HG02678 (cell line): ENCODE measurements at regions not wholly inside any gene's neighbourhood (a gene's known extent, or its start where the extent isn't known, plus 50 kb on each side); places are given as distances from the start of the nearest gene placed in this dataset.
"Not testable (repeated sequence)": the region's sequence is repeated elsewhere in the genome, so short reads cannot be mapped to it uniquely, and the experiment has no call there.

ENCODE experiments used
- ATAC-seq: cut with Tn5 transposase; IDR thresholded peaks from one replicate; pipeline ENCODE4 v1.9.1; 2021; ENCODE audit warnings: mild to moderate bottlenecking, moderate library complexity; ENCODE audit not compliant: unreplicated experiment

DNA sequence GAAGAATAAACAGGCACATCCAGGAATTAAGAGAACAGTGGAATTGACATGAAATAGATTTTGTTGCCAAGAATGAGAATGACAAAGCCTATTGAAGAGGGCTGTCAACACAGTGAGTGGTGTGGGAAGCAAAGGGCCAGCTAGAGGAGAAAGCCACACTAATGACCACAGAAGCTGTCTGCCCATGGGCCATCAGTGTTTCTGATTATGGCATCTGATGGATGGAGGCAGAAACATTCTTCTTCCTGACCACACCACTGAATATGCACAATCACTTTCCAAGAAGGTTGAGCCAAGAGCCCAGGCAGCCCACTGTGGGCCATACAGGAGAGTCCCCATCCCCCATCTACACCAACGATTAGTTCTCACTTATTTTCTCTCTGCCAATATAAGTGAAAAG is 146.0 kb upstream of the SH3BP4 start:
- no peak for ATAC-seq

DNA sequence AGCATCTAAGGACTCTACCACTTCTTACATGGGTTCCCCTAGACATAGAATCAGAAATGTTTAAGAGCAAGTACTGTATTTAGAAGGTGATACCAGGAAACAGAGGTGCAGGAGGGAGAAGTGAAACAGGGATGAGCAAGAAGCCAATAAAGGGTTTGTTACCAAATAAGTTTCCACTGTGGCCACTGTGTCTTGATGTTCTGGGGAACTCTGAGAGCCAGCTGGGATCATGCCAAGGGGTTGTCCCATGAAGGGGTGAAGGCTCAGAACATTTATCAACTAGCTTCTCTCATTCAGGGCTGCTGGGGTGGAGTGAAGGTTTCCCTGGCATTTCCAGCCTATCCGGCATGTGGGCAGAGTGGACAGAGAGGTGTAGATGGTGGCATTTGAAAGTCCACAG is 147.1 kb upstream of the SH3BP4 start:
- no peak for ATAC-seq

DNA sequence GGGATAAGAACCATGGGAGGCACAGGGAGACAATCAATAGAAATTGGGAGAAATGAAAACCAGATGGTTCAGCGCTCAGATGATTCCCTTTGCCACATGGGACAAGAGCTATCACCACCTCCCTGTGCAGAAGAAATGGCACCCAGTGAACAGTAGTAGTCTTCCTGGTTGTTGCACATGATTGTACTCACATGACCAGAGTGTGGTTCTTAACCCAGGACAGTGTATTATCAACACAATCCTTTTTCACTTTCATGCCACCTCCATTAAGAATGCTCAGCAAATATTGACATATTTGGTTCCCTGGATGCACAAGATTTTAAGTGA is 149.0 kb upstream of the SH3BP4 start:
- no peak for ATAC-seq

DNA sequence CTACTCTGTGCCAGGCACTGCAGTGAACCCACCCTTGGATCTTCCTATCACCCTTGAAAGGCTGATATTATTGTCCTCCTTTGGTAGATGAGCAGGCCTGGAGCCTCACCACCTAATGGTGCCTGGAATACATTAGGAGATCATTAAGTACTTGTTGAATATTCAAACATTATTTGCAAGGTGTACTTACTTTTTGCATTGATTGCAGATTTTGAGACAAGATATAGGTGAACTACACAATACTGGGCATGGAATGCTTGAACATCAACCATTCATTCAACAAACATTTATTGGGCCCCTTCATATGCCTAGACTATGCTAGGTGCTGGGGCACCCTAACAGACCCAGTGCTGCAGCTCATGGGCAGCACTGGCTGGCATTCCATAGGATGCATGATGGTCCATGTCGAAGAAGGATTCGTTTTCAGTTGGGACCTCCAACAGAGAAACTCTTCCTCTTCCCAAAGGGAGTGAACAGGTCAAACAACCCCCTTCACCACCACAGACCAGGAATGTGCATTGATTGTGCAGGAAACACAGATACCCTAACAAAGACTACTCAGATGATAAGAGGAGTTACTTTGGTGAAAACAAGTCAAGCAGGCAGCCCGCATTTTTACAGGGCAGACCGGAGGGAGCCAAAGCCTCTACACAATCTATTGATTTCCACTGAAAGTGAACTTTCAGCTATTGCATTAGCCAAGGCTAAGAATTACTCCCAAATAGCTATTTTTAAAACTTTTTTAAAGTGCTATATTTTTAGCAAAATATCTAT is 149.6 kb upstream of the SH3BP4 start:
- no peak for ATAC-seq

DNA sequence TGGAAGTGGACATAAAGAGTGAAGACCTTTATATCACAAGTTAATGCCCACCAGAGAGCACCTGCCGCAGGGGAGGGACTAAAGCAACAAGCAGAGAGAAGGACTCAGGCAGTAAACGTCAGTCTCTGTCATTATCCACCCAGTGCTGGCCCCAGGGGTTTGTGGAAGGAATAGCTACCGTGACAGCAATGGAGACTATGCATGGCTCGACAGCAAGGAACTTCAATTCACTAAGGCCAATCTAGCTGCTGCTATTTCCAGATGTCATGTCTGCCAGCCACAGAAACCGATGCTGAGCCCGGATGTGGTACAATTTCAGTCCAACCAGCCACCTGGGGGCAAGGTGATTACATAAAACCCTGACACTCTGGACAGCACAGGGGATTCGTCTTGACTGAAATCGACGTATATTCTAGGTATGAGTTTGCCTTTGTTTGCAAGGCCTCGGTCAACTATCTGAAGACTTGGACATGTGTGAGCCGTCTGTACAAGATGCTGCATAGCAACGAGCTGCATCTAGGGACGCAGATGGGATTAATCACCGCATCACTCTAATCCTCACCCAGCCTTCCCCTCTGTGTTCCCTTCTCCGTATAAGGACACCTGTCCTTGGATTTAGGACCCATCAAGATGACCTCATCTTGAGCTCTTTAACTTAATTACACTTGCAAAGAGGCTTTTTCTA is 154.1 kb upstream of the SH3BP4 start:
- ATAC-seq: no peak

DNA sequence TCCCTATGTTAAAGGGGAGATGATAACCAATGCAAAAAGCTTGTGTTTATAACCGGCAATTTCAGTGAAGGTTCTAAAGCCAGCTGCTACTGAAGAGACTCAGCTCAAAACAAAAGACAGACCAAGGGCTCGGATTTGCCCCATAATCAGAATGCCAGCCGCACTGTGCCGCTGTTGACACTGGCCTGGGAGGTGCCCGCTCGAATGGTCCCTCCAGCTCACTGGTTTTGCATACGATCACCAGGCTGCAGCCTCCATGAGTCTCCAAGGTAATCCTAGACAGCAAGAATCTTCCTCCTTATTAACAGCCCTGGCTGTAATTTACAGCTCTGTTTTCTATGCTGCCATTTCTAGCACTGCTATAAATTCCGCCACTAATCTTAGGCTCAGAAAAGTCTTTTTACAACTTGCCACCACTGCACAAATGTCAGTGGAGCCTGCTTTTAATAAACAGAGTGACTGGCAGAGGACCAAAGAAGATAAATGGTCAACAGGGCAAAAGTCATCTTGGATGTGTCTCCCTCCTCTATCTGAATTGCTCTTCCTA is 155.7 kb upstream of the SH3BP4 start:
- no peak for ATAC-seq

DNA sequence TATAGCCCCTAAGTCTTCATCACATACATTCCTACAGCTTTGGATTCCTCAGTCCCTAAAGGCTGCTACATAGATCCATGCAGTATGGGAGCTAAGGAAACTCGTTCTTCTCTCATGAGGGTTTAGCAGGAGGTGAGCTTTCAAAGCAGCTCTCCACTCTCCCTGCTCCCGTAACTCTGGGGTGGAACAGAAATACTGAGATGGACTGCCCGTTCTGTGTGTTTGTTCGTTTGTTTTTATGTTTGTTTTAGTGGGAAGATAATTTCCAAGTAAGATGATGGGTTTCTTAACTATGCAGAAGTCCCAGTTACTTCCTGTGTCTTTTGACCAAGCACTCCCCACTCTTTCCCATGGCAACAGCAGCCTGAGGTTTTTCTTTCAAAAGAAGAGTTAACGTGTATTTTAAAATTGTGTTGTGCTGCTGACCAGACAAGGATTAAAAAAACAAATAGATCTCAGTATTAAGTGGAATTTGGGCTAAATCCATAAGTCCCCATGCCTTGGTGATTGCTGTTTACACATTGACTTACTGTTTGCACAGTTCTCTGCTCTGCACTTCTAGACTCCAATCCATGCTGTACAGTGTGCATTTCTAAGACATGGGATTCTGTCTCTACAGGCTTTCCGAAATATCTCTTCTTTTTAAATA is 156.4 kb upstream of the SH3BP4 start:
- ATAC-seq: no peak

DNA sequence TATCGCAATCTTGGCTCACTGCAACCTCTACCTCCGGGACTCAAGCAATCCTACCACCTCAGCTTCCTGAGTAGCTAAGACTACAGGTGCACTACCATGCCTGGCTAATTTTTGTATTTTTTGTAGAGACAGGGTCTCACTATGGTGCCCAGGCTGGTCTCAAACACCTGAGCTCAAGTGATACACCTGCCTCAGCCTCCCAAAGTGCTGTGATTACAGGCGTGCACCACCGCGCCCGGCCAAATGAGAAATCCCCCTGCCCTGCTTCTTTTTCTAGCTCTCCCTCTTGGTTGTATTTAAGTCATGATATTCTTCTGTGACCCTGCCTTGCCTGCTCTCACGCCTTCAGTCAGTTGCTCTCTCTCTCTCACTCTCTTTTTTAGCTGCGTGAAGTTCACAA is 157.0 kb upstream of the SH3BP4 start:
- ATAC-seq: no peak

DNA sequence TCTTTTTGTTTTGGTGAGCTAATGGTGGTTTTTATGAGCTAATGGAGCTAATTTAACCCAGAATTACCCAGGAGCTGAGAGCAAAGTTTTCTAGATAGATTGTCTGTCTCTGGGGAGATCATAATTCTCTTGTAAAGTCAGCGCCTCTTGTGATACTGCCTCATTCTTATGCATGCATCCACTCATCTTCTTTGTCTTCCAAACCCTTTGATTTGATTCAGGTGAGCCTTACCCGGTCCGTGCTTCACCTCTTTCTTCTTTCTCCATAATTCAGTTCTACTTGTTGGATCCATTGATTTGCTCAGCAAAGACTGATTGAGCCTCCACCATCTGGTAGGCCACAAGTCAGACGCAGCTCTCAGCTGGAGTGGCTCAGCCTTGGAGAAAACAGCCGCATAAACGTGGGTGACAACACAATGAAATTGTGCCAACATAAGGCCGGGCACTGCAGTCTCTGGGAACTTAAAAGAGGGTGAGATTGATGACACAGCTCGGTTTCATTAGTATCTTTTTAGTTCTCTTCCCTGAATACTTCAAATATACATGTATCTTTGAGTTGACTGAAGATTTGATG is 158.5 kb upstream of the SH3BP4 start:
- no peak for ATAC-seq

DNA sequence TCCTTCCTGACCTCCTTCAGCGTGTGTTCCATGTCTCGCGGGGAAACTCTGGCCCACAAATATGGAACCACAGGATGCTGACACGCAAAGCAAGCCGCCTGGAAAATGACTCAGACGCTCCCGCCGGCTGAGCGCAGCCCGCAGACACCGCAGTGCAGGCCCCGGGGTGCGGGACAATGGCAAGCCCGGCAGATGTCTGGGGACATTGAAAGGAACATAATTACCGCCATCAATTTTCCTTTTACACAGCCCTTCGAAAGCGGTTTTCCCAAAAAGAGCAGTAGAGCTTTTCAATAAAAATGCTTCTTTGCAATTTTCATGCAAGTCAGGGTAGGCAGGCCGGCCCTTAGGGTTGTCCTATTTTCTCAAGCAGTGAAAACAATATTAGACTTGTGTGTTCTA is 159.2 kb upstream of the SH3BP4 start:
- ATAC-seq: no peak

DNA sequence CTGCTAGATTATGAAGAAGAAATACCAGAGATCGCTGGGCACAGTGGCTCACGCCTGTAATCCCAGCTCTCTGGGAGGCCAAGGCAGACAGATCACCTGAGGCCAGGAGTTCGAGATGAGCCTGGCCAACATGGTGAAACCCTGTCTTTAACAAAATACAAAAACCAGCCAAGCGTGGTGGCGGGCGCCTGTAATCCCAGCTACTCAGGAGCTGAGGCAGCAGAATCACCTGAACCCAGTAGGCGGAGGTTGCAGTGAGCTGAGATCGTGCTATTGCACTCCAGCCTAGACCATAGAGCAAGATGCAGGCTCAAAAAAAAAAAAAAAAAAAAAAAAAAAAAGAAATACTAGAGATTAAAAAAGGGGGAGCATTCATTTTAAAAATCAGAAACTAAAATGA is 159.7 kb upstream of the SH3BP4 start:
- ATAC-seq: not testable (repeated sequence)

DNA sequence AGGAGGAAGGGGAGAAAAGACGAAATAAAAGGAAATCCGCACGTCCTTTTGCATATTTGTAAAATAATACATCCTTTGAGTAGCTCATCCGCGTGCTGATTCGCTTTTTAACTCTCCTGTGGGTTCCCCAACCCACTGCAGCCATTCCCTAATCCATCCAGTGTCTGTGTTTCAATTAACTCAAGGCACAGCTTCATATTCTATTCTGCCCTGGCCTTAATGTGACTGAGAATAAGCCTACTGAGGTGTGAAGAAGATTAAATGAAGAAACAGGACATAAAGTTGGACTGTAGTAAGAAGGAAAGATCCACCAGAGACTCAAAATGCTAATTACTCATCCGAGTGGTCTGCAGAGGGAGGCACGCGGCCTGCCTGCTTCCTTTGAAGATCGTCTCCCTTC is 161.4 kb upstream of the SH3BP4 start:
- ATAC-seq: no peak

DNA sequence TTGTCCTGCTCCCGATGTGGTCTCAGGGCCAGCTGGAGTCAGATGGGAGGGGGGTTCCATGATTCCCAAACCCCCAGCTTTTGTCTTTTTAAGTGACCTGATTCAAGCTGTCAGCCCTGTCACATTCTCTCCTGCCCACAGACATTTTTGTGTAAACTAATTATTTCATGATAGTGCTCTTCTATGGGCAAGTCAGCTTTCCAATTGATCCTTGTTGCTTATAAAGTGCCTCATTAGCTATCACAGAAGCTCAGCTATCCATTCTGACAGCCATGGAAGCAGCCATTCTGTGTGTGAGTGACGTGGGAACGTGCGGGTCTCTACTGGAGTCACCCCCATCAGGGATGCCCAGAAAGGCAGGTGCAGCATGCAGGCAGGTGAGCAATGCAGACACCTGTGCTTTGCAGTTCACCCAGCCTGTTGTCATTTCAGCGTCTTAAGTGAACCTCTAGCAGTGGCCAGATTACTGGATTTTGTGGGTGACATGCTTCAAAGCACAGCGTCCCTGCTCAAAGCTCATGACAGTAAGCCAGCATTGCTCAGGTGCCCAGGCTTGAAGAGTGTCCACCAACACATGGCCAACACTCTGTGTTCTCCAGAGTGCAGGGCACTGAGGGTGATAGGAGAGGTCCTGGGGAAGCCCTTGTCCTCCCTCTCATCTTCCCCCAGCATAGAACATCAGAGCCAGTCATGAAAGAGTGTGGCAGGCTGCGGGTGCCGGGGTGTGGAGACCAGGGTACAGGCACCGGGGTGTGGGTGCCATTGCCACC is 162.1 kb upstream of the SH3BP4 start:
- ATAC-seq: no peak

DNA sequence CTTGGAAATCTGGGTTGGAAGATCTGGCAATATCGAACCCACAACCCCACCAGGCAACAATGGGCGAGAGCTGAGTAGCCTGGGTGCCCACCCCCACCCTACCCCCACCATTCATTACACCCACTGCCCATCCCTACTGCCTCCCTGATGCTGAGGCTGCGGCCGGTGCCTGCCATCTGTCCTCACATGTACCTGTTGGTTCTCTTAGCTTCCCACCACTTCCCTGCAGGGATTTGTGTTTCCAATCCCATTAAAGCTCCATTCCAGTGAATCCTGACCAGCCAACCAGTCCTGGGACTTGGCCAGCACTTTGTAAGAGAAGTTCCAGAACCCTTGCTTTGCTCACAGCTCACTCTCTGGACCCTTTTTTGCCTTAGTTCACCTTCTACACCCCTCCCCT is 163.0 kb upstream of the SH3BP4 start:
- ATAC-seq: no peak

DNA sequence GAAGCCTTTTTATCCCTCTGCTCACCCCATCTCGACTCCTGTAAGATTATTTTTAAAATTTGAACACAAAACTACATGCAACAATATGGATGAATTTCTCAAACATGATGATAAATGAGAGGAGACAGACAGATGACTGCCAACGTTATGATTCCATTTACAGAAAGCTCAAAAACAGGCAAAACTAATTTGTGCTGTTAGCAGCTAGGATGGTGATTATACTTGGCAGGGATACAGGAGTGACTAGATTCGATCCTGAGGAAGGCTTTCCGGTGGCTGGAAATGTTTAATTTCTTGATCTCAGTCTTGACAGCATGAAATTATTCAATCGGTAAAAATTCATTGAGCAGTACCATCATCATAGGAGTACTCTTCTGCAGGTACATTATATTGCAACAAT is 163.4 kb upstream of the SH3BP4 start:
- ATAC-seq: no peak

DNA sequence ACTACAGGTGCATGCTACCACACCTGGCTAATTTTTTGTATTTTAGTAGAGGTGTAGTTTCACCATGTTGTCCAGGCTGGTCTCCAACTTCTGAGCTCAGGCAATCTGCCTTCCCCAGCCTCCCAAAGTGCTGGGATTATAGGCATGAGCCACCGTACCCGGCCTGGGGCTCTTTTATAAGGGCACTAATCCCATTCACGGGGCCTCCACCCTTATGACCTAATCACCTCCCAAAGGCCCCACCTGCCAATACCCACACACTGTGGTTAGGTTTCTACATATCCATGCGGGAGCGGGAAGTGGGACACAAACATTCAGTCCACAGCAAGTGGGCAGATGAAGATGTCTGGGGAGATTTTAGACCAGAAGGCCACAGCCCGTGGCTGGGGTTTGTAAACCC is 164.7 kb upstream of the SH3BP4 start:
- ATAC-seq: no peak

DNA sequence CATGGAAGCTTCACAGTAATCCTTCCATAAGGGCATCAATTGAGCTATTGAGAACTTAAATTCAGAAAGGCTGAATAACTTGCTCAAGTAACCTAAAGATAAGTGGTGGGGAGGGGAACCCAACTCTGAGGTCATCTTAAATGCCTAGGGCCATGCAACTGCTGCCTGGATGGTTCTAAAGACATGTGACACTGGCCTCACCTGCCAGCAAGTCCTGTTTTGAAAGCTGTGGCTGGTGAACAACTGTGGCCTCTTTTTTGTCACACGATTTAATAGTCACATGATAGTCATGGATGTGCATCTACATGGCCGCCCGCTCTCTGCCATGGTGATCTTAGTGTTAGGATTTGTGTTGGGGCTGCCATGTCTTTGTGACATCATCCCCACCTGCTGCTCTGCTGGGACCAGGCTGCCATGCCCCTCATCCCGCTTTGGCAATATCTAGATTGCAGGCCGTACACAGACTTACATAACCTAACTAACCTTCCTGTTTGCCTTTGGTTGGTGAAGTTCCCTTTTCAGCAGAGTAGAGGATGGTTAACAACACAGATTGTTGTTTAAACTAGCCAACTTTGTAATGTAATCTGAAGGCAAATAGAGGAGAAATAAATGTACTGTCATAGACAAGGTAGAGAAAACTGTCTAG is 177.9 kb upstream of the SH3BP4 start:
- no peak for ATAC-seq

DNA sequence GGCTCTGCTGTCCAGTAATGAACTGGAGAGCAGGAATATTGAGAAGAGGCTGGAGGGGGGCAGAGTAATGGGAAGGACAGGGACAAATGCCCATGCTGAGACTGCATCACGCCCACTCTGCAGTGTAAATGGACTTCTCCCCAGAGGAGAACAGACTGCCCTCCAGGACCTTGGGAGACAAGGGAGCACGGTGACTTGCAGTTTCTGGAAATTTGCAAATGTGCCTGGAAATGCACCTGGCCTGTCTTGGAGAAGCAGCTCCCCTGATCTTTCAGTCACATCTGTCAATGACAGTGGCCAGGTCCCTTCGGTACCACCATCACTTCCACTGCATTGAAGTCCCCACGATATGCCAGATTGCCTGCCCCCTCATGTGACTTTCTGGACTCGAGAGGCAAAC is 178.7 kb upstream of the SH3BP4 start:
- ATAC-seq: no peak

DNA sequence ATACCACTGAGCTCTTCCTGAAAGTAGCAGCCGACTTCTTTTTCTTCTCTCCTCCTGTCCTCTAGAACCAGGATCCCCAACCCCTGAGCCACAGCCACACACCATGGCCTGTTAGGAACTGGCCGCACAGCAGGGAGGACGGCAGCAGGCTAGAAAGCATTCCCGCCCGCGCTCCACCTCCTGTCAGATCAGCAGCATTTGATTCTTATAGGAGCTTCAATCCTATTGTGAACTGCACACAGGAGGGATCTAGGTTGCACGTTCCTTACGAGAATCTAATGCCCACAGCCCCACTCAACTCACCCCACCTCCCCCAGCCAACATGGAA is 179.1 kb upstream of the SH3BP4 start:
- ATAC-seq: no peak

DNA sequence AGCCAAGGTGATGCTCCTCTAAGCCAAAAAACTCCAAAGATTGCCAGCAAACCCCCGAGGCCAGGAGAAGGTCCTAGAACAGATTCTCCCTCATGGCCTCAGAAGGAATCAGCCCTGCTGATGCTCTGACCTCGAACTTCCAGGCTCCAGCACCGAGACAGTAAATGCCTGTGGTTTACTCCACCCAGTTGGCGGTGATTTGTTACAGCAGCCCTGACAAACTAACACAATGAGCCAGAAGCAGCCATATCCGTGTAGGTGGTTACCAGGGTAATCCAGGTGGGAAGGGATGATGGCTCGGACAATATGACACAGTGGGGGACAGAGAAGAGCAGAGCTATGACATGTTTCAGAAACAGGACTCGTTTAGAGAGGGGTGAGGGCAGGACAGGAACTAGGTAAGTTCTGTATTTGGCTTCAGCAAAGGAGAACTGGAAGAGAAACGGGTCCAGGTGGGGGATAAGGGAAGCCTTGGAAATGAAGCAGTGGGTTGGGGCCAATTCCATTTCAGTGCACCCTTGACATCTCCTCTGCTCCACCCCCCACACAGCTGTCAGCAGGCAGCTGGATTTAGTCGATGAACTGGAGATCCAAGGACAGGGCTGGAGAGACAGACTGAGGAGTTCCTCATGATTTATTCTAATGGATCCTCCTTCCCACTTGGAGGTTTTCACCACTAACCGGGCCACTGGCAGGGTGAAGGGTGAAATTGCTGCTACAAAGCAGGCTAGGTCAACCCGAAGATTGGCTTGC is 179.7 kb upstream of the SH3BP4 start:
- no peak for ATAC-seq
